Mesenchymal stem cell (in vitro differentiated cells and primary cell): ENCODE measurements at regions not wholly inside any gene's neighbourhood (a gene's known extent, or its start where the extent isn't known, plus 50 kb on each side); places are given as distances from the start of the nearest gene placed in this dataset.
"Not testable (repeated sequence)": the region's sequence is repeated elsewhere in the genome, so short reads cannot be mapped to it uniquely, and the experiment has no call there.

Experiments used
- DNase-seq: peaks from one replicate; pipeline ENCODE4 v3.0.0-alpha.2; 2013
- H2AFZ ChIP-seq: one replicate; pipeline ENCODE4 v1.6.1; 2013; ENCODE audit warnings: low read depth, mild to moderate bottlenecking, control low read depth, inconsistent platforms, low read length, moderate library complexity
- H2AK5ac ChIP-seq: 2 replicates; pipeline ENCODE4 v1.6.1; 2013; ENCODE audit warnings: low read length, moderate library complexity, mild to moderate bottlenecking, inconsistent platforms; ENCODE audit not compliant: severe bottlenecking
- H2BK120ac ChIP-seq: one replicate; pipeline ENCODE4 v1.6.1; 2013; ENCODE audit warnings: low read depth, mild to moderate bottlenecking, inconsistent platforms, low read length, moderate library complexity
- H2BK12ac ChIP-seq, 2 experiments: one replicate each; pipeline ENCODE4 v1.6.1; 2013; ENCODE audit warnings: inconsistent platforms in 2 of 2, low read length in 2 of 2, mild to moderate bottlenecking in 2 of 2, moderate library complexity in 2 of 2, control low read depth in 1 of 2
- H2BK15ac ChIP-seq: one replicate; pipeline ENCODE4 v1.6.1; 2013; ENCODE audit warnings: mild to moderate bottlenecking, low read depth, inconsistent platforms; ENCODE audit not compliant: poor library complexity, severe bottlenecking
- H2BK5ac ChIP-seq: 2 replicates; pipeline ENCODE4 v1.6.1; 2013; ENCODE audit warnings: low read depth, mild to moderate bottlenecking, low read length, control low read depth, inconsistent platforms; ENCODE audit not compliant: poor library complexity, severe bottlenecking
- H3K14ac ChIP-seq, 2 experiments: one replicate each; pipeline ENCODE4 v1.6.1; 2013; ENCODE audit warnings: inconsistent platforms in 2 of 2, low read length in 2 of 2, control low read depth in 1 of 2, mild to moderate bottlenecking in 1 of 2, moderate library complexity in 1 of 2
- H3K18ac ChIP-seq, 2 experiments: one replicate each; pipeline ENCODE4 v1.6.1; 2013; ENCODE audit warnings: inconsistent platforms in 2 of 2, low read length in 2 of 2, control low read depth in 1 of 2, low read depth in 1 of 2, mild to moderate bottlenecking in 1 of 2
- H3K23ac ChIP-seq, 2 experiments: one replicate each; pipeline ENCODE4 v1.6.1; 2013; ENCODE audit warnings: inconsistent platforms in 2 of 2, low read length in 2 of 2, mild to moderate bottlenecking in 2 of 2, moderate library complexity in 2 of 2, control low read depth in 1 of 2
- H3K27ac ChIP-seq: 2 replicates; pipeline ENCODE4 v1.5.1; 2013; ENCODE audit warnings: mild to moderate bottlenecking, moderate library complexity, low read length, control low read depth, inconsistent platforms; ENCODE audit not compliant: poor library complexity, severe bottlenecking
- H3K27me3 ChIP-seq, 2 experiments: 2 replicates each; pipeline versions ENCODE4 v1.6.1 to v1.7.0; 2013; ENCODE audit warnings: low read length in 2 of 2, mild to moderate bottlenecking in 2 of 2, moderate library complexity in 2 of 2, control low read depth in 1 of 2, inconsistent platforms in 1 of 2; ENCODE audit not compliant: control insufficient read depth in 1 of 2, insufficient read depth in 1 of 2
- H3K36me3 ChIP-seq, 2 experiments: 2 replicates each; pipeline versions ENCODE4 v1.6.1 to v1.7.0; 2013; ENCODE audit warnings: low read length in 2 of 2, control low read depth in 1 of 2, inconsistent platforms in 1 of 2, low read depth in 1 of 2, mild to moderate bottlenecking in 1 of 2; ENCODE audit not compliant: insufficient read depth in 2 of 2, control insufficient read depth in 1 of 2
- H3K4ac ChIP-seq, 2 experiments: one replicate each; pipeline ENCODE4 v1.6.1; 2013; ENCODE audit warnings: inconsistent platforms in 2 of 2, low read length in 2 of 2, mild to moderate bottlenecking in 2 of 2, moderate library complexity in 2 of 2, control low read depth in 1 of 2, low read depth in 1 of 2
- H3K4me1 ChIP-seq: 2 replicates; pipeline ENCODE4 v1.6.1; 2013; ENCODE audit warnings: low read depth, low read length, control low read depth; ENCODE audit not compliant: control insufficient read depth, insufficient read depth
- H3K4me2 ChIP-seq: 2 replicates; pipeline ENCODE4 v1.6.1; 2013; ENCODE audit warnings: low read length, mild to moderate bottlenecking, inconsistent platforms; ENCODE audit not compliant: poor library complexity, severe bottlenecking
- H3K4me3 ChIP-seq, 2 experiments: 2 replicates each; pipeline versions ENCODE4 v1.5.1 to v1.7.0; 2013; ENCODE audit warnings: low read length in 2 of 2, mild to moderate bottlenecking in 2 of 2, control low read depth in 1 of 2, low read depth in 1 of 2; ENCODE audit not compliant: insufficient read depth in 1 of 2
- H3K79me1 ChIP-seq: replicated peaks from 2 replicates; pipeline ENCODE4 v1.6.1; 2013; ENCODE audit warnings: mild to moderate bottlenecking, control low read depth, low read length, inconsistent platforms; ENCODE audit not compliant: poor library complexity, severe bottlenecking
- H3K9ac ChIP-seq: 2 replicates; pipeline ENCODE4 v1.7.0; 2013; ENCODE audit warnings: mild to moderate bottlenecking, low read length, moderate library complexity
- H3K9me3 ChIP-seq: 2 replicates; pipeline ENCODE4 v1.7.0; 2013; ENCODE audit warnings: mild to moderate bottlenecking, low read length; ENCODE audit not compliant: control insufficient read depth
- H4K8ac ChIP-seq: one replicate; pipeline ENCODE4 v1.6.1; 2013; ENCODE audit warnings: inconsistent platforms, mild to moderate bottlenecking, low read length, moderate library complexity
- H4K91ac ChIP-seq: one replicate; pipeline ENCODE4 v1.6.1; 2013; ENCODE audit warnings: mild to moderate bottlenecking, low read length, inconsistent platforms
- WGBS: methylation state at CpG from one replicate; pipeline ENCODE4 v1.1.7; 2013; ENCODE audit warnings: mixed read lengths; 5-methylcytosine and 5-hydroxymethylcytosine counted together

DNA sequence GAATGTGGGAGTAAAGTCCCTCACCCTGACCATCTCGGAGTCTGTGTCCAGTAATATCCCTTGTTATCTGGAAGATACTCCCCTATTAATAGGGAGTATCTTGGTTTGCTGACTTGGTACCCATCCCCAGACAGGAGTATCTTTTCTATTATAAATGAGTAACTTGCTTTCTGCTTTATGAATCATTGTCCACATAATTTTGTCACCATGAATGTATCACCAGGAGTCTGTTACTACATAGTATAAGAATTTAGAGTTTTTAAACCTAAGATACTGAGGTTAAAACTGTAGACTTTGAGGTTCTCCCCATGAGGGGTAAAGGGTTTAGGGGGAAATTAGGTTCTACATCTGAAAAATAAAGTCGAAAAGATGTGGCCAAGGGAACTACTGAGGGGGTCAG lies 175.6 kb downstream of the FCRL5 start:
- Histone ChIP-seq H3K23ac (no peak overlapping the region), H3K9me3 (no peaks in the 10 kb centered on the region), H3K4me1 (peaks cover 6% of the 10 kb centered on the region), H3K9ac (peak overlapping the region; percentile 44), H3K18ac (no peak overlapping the region), H3K4me2 (no peak overlapping the region), H2BK15ac (no peak overlapping the region), H2BK5ac (no peak overlapping the region), H3K79me1 (no peaks in the 10 kb centered on the region), H2BK120ac (no peak overlapping the region), H3K4ac (no peak overlapping the region), H4K91ac (no peak overlapping the region), H3K27me3 (no peaks in the 10 kb centered on the region), H3K27ac (peak overlapping the region; percentile 34), H2AFZ (no peak overlapping the region), H4K8ac (no peak overlapping the region), H3K36me3 (no peaks in the 10 kb centered on the region), H3K14ac (no peak overlapping the region), H2AK5ac (no peak overlapping the region), H2BK12ac (no peak overlapping the region), H3K4me3 (no peak overlapping the region)
- WGBS, result 70% methylated on average over 1 of the region's 2 CpGs
- DNase-seq, result no peak

DNA sequence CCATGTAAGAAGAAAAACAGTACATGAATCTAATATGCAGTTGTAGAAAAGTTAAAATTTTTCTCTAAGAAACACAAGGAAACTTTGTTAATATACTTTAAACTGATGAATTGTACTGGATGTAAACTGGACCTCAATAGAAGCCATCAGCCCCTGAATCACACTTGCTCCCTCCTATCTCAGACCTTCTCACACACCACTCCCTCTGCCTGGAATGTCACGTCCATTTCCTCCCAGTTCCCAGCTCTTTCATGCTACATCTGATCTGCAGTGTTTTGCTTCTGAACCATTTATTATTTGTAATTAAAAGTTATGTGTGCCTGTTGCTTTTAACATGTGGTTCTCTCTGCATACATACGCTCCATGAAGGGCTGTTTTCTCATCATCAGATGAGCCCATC lies 180.0 kb downstream of the FCRL5 start:
- H2BK15ac ChIP-seq, H4K91ac ChIP-seq, H3K9me3 ChIP-seq, H2AFZ ChIP-seq, DNase-seq, H2BK120ac ChIP-seq, H3K4me3 ChIP-seq, H3K27me3 ChIP-seq, H3K9ac ChIP-seq, H2BK12ac ChIP-seq, H3K4ac ChIP-seq, H2AK5ac ChIP-seq, H2BK5ac ChIP-seq, H3K23ac ChIP-seq, H3K14ac ChIP-seq, H3K36me3 ChIP-seq, H3K4me1 ChIP-seq, H3K79me1 ChIP-seq, H4K8ac ChIP-seq, H3K4me2 ChIP-seq, H3K27ac ChIP-seq, H3K18ac ChIP-seq: not testable (repeated sequence)
- 100% methylated on average over 1 of the region's 2 CpGs for WGBS

DNA sequence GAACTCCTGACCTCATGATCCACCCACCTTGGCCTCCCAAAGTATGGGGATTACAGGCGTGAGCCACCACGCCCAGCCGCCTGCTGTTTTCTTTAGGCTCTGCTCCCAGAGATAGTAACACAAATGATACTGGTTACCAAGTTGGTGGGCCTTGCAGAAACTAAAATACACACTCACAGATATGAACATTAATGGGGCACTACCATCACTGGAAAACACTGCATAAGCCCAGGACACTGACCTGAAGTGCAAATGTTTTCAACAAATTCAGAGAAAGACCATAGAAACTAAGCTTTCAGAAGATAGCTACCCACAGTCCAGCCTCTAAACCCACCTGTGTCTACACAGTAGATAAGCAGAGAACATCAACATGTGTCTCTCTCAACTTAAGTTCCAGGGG lies 180.5 kb downstream of the FCRL5 start:
- no peak overlapping the region for H2AK5ac ChIP-seq
- H4K8ac ChIP-seq, result no peak overlapping the region
- whole genome bisulfite sequencing, result 97% methylated on average over 3 of the region's 3 CpGs

DNA sequence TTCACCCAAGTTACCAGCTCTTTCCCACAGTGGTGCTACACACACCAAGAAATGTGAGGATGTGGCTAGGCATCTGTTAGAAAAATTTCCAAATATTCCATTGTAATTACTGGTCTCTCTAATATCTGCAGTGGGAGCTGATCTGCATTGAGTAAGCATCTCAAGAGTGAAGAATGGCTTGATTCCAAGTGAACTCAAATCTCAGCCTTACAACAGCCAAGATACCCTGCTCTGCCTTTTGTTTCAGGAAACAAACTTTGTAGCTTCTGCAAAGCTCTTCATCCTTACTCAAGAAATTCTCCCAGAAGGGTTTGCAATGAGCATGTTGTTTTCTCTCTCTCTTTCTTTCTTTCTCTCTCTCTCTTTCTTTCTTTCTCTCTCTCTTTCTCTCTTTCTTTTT lies 181.1 kb downstream of the FCRL5 start:
- H3K4me2 ChIP-seq, result no peak overlapping the region
- H3K9ac ChIP-seq, result no peak overlapping the region
- H3K36me3 ChIP-seq, result no peaks in the 10 kb centered on the region
- no peak overlapping the region for H2AFZ ChIP-seq
- H3K4me3 ChIP-seq, result no peak overlapping the region
- no peak overlapping the region for H4K8ac ChIP-seq
- no peak overlapping the region for H3K14ac ChIP-seq
- H3K18ac ChIP-seq, result no peak overlapping the region
- no peak overlapping the region for H2BK15ac ChIP-seq
- H2AK5ac ChIP-seq, result no peak overlapping the region
- no peaks in the 10 kb centered on the region for H3K79me1 ChIP-seq
- peaks cover 0 to 18% of the 10 kb centered on the region in 2 experiments for H3K27me3 ChIP-seq
- no peak overlapping the region for H2BK120ac ChIP-seq
- H3K9me3 ChIP-seq, result no peaks in the 10 kb centered on the region
- H2BK5ac ChIP-seq, result no peak overlapping the region
- no peak overlapping the region for H4K91ac ChIP-seq
- no peak overlapping the region for H2BK12ac ChIP-seq
- H3K4ac ChIP-seq, result no peak overlapping the region
- no peak overlapping the region for H3K27ac ChIP-seq
- no peak for DNase-seq
- no peak overlapping the region for H3K23ac ChIP-seq
- peaks cover 4% of the 10 kb centered on the region for H3K4me1 ChIP-seq

More for the DNA sequence above, 180.5 kb downstream of the FCRL5 start:
- no peak overlapping the region for H2BK12ac ChIP-seq
- H4K91ac ChIP-seq, result no peak overlapping the region
- H2BK120ac ChIP-seq, result no peak overlapping the region
- H2AFZ ChIP-seq, result no peak overlapping the region
- H3K14ac ChIP-seq, result no peak overlapping the region
- no peaks in the 10 kb centered on the region for H3K36me3 ChIP-seq
- H3K4me1 ChIP-seq, result peaks cover 6% of the 10 kb centered on the region
- peaks cover 0 to 12% of the 10 kb centered on the region in 2 experiments for H3K27me3 ChIP-seq
- no peaks in the 10 kb centered on the region for H3K79me1 ChIP-seq
- no peak overlapping the region for H3K4me3 ChIP-seq
- no peak for DNase-seq
- no peak overlapping the region for H3K18ac ChIP-seq
- no peak overlapping the region for H3K23ac ChIP-seq
- H3K9ac ChIP-seq, result no peak overlapping the region
- H2BK15ac ChIP-seq, result no peak overlapping the region
- no peak overlapping the region for H3K4me2 ChIP-seq
- H3K4ac ChIP-seq, result no peak overlapping the region
- no peaks in the 10 kb centered on the region for H3K9me3 ChIP-seq
- no peak overlapping the region for H2BK5ac ChIP-seq
- H3K27ac ChIP-seq, result no peak overlapping the region
